ENCODE measurements at regions not wholly inside any gene's neighbourhood (a gene's known extent, or its start where the extent isn't known, plus 50 kb on each side); places are given as distances from the start of the nearest gene placed in this dataset.

GRCh38 chr3:66574091-66574490 is 73.3 kb upstream of the LRIG1 start:
- Mint-ChIP-seq H3K4me1 (ENCODE audit: low read depth) (no peaks in the 10 kb centered on the region), H3K36me3 (ENCODE audit: low read depth) (no peaks in the 10 kb centered on the region), H3K27me3 (ENCODE audit: insufficient read depth) (peaks cover 3% of the 10 kb centered on the region), H3K4me3 (no peak overlapping the region), H3K27ac (no peak overlapping the region), H3K9me3 (no peaks in the 10 kb centered on the region)
- TF ChIP-seq CTCF (IDR thresholded peaks at IDR 0.05), result no peak
- no peak for DNase-seq

GRCh38 chr3:66577426-66578203 is 76.8 kb upstream of the LRIG1 start:
- TF ChIP-seq CTCF (IDR thresholded peaks at IDR 0.05), result no peak
- H3K27me3 Mint-ChIP-seq (ENCODE audit: insufficient read depth), result peaks cover 6% of the 10 kb centered on the region
- no peaks in the 10 kb centered on the region for H3K9me3 Mint-ChIP-seq
- no peak overlapping the region for H3K27ac Mint-ChIP-seq
- no peak for DNase-seq
- H3K4me3 Mint-ChIP-seq, result no peak overlapping the region
- no peaks in the 10 kb centered on the region for H3K36me3 Mint-ChIP-seq (ENCODE audit: low read depth)
- no peaks in the 10 kb centered on the region for H3K4me1 Mint-ChIP-seq (ENCODE audit: low read depth)

- Mint-ChIP-seq H3K27me3 (ENCODE audit: insufficient read depth) (peaks cover 14% of the 10 kb centered on the region), H3K4me1 (ENCODE audit: low read depth) (no peaks in the 10 kb centered on the region), H3K36me3 (ENCODE audit: low read depth) (no peaks in the 10 kb centered on the region), H3K9me3 (no peaks in the 10 kb centered on the region), H3K4me3 (no peak overlapping the region), H3K27ac (no peak overlapping the region)
- TF ChIP-seq CTCF (IDR thresholded peaks at IDR 0.05), result no peak
- no peak for DNase-seq
Observed at GRCh38 chr3:66581256-66581655, 80.4 kb upstream of the LRIG1 start.

DNA sequence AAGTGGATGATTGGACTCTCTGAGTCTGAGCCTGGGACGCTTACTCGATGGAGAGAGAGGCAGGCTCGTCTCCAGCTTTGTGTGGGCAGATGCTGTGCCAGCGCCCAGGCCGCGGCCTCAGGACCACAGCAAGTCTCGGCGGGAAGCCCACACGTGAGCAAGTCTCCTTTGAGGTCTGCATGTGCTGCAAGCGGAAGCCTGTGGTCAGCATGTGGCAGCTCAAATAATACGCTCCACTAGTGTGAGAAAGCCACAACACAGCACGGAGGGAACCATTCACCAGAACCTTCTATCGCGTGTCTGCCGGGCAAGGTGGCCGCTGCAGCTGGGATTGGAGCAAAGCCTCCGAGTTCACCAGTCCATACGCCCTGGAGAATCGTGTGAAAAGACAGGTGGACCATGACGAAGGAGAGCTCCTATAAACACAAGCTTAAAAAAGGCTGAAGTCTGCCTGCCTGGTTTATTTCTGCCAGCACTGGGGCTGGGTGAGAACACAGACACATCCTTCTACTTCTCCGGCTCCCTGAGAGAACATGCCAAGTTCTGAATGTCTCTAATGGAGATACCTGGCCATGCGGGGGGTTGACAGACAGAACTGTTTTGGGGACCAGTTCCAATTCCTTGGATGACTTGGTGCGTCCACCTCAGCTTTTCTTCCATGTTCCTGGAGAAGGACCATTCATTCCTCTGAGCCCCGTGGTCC is 82.0 kb upstream of the LRIG1 start:
- no peak for DNase-seq
- TF ChIP-seq CTCF (IDR thresholded peaks at IDR 0.05), result no peak
- Mint-ChIP-seq H3K4me1 (ENCODE audit: low read depth) (no peaks in the 10 kb centered on the region), H3K36me3 (ENCODE audit: low read depth) (no peaks in the 10 kb centered on the region), H3K27ac (no peak overlapping the region), H3K4me3 (no peak overlapping the region), H3K27me3 (ENCODE audit: insufficient read depth) (peaks cover 14% of the 10 kb centered on the region), H3K9me3 (no peaks in the 10 kb centered on the region)

- no peak for TF ChIP-seq CTCF (IDR thresholded peaks at IDR 0.05)
- Mint-ChIP-seq H3K27me3 (ENCODE audit: insufficient read depth) (peaks cover 14% of the 10 kb centered on the region), H3K4me1 (ENCODE audit: low read depth) (peaks cover 4% of the 10 kb centered on the region; the same call in 1 of the 2 replicates), H3K36me3 (ENCODE audit: low read depth) (no peaks in the 10 kb centered on the region), H3K9me3 (no peaks in the 10 kb centered on the region), H3K27ac (no peak overlapping the region), H3K4me3 (no peak overlapping the region)
- no peak for DNase-seq
Observed at GRCh38 chr3:66583424-66584040, 82.7 kb upstream of the LRIG1 start.
